Sigmoid colon (tissue), 4 donors: ENCODE measurements at regions not wholly inside any gene's neighbourhood (a gene's known extent, or its start where the extent isn't known, plus 50 kb on each side); places are given as distances from the start of the nearest gene placed in this dataset.

ENCODE experiments used
- EP300 ChIP-seq, 4 donors: sonication (generic); formaldehyde crosslinking; IDR thresholded peaks; one replicate each; pipeline ENCODE4 v1.6.1; 2017; ENCODE audit warnings: antibody characterized with exemption in 4 of 4
- POLR2A ChIP-seq, 2 donors: fragments of 450-650 bp; IDR thresholded peaks; one replicate each; pipeline ENCODE4 v1.6.1; 2016; ENCODE audit warnings: antibody characterized with exemption in 2 of 2, mild to moderate bottlenecking in 2 of 2, moderate library complexity in 2 of 2
- TF ChIP-seq, protein P1 (sequence below), 4 experiments: fragments of 450-650 bp in 3 of 4; fragments of 200-600 bp in 1 of 4; IDR thresholded peaks; one replicate each; pipeline ENCODE4 v1.5.1; 2016 to 2019; ENCODE audit warnings: antibody characterized with exemption in 4 of 4, mild to moderate bottlenecking in 3 of 4, moderate library complexity in 2 of 4

DNA sequence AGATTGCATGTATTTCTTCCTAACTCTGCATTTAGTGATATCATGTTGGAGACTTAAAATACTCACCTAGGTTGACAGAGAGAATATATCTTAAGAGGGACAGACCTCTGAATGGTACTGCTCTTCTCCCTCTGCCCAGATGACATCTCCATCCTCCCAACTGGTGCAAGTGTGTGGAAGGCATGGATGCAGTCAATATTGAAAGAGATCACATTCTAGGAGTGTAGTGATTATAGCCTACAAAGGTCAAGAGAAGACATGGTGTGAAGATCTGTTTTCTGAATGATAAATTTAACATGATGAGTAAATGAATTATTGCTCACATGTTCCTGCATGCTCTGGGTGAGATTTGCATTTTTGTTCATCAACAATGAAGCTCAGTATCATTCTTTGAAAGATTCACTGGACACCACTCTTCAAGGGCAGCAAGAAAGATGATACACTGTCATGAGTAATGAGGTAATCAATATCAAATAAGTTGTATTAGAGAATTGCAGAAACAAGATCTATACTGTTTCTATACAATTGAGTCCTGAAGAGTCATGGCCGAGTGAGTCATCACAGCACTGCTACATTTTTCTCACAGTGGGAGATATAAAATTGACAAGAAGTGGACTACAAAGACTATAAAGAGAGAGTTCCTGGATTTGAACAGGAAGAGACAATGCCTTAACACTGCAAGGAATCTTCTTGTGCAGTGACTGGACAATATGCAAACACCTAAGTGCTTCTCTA lies 183.3 kb upstream of the KRR1 start:
- TF ChIP-seq, protein P1, sequence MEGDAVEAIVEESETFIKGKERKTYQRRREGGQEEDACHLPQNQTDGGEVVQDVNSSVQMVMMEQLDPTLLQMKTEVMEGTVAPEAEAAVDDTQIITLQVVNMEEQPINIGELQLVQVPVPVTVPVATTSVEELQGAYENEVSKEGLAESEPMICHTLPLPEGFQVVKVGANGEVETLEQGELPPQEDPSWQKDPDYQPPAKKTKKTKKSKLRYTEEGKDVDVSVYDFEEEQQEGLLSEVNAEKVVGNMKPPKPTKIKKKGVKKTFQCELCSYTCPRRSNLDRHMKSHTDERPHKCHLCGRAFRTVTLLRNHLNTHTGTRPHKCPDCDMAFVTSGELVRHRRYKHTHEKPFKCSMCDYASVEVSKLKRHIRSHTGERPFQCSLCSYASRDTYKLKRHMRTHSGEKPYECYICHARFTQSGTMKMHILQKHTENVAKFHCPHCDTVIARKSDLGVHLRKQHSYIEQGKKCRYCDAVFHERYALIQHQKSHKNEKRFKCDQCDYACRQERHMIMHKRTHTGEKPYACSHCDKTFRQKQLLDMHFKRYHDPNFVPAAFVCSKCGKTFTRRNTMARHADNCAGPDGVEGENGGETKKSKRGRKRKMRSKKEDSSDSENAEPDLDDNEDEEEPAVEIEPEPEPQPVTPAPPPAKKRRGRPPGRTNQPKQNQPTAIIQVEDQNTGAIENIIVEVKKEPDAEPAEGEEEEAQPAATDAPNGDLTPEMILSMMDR (IDR thresholded peaks at IDR 0.05) = no peak
- TF ChIP-seq EP300 (IDR thresholded peaks at IDR 0.05) = no peak
- TF ChIP-seq POLR2A (IDR thresholded peaks at IDR 0.05) = no peak
